Hepatocyte (in vitro differentiated cells): ENCODE measurements at regions not wholly inside any gene's neighbourhood (a gene's known extent, or its start where the extent isn't known, plus 50 kb on each side); places are given as distances from the start of the nearest gene placed in this dataset.

Experiments
- EZH2 ChIP-seq: fragments of 200-600 bp; sonication (generic); IDR thresholded peaks from 2 replicates; pipeline ENCODE4 v1.6.1; 2016; ENCODE audit warnings: antibody characterized with exemption, mild to moderate bottlenecking, borderline replicate concordance
- TF ChIP-seq, protein P1 (sequence below): fragments of 200-600 bp; sonication (generic); IDR thresholded peaks from 2 replicates; pipeline ENCODE4 v1.5.1; 2016; ENCODE audit warnings: antibody characterized with exemption, mild to moderate bottlenecking; ENCODE audit not compliant: poor library complexity

DNA sequence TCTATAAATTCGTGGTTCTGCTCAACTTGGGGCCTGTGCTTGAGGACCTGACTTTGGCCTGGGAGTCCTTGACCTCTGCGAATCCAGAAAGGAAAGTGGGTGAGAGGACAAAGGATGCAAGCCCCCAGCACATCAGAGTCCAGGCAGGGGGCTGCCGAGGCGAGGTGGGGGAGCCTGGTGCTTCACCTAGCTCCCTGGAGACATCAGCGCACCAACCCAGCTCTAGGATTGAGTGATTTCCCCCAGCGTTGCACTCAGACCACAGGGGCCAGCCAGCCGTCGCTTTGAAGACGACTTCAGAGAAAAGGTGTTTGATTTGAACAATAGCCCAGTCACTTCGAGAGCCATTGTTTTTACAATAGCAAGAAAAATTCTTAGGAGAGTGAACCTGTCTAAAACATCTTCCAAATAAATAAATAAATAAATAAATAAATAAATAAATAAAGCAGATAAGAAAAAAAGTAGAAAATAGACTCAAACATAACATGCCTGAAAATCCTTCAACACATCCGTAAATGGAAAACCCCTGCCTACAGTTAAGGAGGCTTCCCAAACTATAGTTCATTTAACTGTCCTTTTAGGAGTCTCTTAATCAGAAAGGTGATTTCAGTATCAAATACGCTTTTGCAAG lies 180.9 kb downstream of the RBFOX3 start:
- TF ChIP-seq, protein P1, sequence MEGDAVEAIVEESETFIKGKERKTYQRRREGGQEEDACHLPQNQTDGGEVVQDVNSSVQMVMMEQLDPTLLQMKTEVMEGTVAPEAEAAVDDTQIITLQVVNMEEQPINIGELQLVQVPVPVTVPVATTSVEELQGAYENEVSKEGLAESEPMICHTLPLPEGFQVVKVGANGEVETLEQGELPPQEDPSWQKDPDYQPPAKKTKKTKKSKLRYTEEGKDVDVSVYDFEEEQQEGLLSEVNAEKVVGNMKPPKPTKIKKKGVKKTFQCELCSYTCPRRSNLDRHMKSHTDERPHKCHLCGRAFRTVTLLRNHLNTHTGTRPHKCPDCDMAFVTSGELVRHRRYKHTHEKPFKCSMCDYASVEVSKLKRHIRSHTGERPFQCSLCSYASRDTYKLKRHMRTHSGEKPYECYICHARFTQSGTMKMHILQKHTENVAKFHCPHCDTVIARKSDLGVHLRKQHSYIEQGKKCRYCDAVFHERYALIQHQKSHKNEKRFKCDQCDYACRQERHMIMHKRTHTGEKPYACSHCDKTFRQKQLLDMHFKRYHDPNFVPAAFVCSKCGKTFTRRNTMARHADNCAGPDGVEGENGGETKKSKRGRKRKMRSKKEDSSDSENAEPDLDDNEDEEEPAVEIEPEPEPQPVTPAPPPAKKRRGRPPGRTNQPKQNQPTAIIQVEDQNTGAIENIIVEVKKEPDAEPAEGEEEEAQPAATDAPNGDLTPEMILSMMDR, result no peak
- TF ChIP-seq EZH2, result no peak
